ENCODE measurements at regions not wholly inside any gene's neighbourhood (a gene's known extent, or its start where the extent isn't known, plus 50 kb on each side); places are given as distances from the start of the nearest gene placed in this dataset.
"Not testable (repeated sequence)": the region's sequence is repeated elsewhere in the genome, so short reads cannot be mapped to it uniquely, and the experiment has no call there.

DNA sequence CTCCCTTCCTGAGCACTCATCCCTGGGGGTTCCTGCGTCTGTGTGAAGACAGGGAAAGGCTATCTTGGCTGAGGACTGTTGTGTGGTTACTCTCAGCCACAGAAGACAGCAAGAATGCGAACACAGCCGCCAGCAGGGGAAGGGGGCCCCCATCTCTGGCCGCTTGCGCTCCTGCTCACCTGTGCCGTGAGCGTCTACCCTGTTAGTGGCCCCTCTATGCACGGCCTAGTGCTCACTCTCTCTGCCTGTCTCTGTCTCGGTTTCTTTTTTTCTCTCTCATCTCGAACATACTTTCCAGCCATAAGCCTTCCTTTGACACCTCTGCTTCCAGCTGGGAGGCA is 206.7 kb upstream of the APCDD1 start:
- H3K27ac ChIP-seq = no peak overlapping the region
- H3K4me3 ChIP-seq = no peak overlapping the region

DNA sequence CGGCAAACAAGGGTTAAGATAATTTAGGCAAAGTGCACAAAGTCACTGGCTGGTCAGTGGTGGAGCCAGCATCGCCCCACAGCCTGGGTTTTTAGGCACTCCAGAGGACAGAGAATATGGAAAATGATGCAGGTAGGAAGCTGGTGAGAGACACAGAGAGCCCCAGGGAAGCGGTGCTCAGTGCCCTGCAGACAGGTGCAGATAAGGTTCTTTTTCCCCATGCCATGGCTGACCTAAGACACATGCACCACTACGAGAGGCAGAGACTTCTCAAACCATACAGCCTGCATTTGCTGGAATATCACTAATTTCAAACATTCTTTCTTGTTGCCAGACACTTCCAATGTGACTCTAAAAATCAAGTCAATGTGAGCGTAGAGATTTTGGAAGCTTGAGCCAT is 205.7 kb upstream of the APCDD1 start:
- Histone ChIP-seq H3K27ac (no peak overlapping the region), H3K4me3 (no peak overlapping the region)

GRCh38 chr18:10249270-10249669 is 205.2 kb upstream of the APCDD1 start:
- Histone ChIP-seq H3K4me3 (no peak overlapping the region), H3K27ac (no peak overlapping the region)

DNA sequence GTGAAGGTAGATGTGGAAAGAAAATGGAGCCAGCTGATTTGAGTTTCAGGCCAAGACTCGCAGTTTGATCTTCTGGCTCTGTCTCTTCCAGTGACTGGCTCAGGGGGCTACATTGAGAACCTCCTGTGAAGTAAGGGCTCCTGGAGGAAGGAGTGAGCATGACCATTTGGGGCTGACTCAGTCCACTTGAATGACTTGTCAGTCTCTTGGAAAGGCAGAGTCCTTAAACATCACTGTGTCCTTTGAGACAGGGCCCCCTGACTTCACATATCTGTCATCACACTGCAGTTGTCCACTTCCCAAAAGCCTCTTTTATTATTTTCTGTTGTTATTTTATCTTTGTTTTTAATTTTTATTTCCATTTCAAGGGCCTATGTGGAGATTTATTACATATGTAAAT is 204.6 kb upstream of the APCDD1 start:
- Histone ChIP-seq H3K4me3 (no peak overlapping the region), H3K27ac (no peak overlapping the region)

DNA sequence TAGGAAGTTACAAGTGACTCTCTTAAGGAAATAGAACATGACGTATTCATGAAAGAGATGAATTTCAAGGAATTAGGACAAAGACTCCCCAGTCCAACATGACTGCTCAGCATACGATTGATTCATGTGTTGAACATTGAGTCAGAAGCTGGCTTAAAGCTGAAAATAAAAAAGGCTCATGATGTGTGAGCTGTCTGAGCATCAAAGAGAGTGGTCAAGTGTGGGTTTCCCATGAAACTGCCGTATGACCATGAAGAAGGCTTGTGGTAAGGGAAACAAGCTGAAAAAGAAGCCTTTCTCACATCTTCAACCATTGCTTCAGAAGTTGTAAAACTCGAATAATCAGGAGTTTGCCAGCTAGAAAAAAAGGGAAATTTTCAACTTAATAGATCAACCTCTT is 201.9 kb upstream of the APCDD1 start:
- no peak overlapping the region for H3K4me3 ChIP-seq
- peak overlapping the region in 4 of 21 experiments; percentile 23 to 56 (median 50) for H3K27ac ChIP-seq

- peak overlapping the region in 7 of 21 experiments; percentile 3 to 56 (median 47) for H3K27ac ChIP-seq
- no peak overlapping the region for H3K4me3 ChIP-seq
Observed at GRCh38 chr18:10252952-10253705, 201.3 kb upstream of the APCDD1 start.

- H3K27ac ChIP-seq, H3K4me3 ChIP-seq: not testable (repeated sequence)
Observed at GRCh38 chr18:10256276-10256675, 198.2 kb upstream of the APCDD1 start.

DNA sequence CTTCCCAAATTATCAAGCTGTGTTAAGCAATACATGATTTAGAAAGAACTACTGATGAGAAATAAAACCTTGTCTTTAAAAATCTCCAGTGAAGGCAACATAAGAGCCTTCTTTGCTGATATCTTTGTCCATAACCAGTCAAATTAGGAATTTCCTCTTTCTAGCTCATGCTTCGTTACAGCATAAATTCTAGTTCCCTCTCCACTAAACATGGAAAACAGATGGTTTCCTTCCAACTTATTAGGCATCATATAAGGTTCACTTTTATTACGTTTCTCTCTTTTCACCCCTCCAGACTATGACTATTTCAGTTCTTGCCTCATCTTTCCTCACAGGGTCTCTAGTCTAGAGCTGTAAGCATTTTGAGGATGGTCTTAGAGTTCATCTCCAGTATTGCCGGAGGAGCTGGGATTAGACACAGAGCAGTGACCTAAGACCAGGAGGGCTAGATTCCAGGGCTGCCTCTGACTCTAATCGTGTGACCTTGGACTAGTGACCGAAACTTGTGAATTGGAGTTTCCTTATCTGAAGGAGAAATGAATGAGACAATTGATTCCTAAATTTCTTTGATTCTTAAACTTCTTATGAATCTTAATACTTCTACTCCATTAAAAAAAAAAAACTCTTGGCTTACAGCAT is 195.5 kb upstream of the APCDD1 start:
- no peak overlapping the region for H3K27ac ChIP-seq
- no peak overlapping the region for H3K4me3 ChIP-seq

DNA sequence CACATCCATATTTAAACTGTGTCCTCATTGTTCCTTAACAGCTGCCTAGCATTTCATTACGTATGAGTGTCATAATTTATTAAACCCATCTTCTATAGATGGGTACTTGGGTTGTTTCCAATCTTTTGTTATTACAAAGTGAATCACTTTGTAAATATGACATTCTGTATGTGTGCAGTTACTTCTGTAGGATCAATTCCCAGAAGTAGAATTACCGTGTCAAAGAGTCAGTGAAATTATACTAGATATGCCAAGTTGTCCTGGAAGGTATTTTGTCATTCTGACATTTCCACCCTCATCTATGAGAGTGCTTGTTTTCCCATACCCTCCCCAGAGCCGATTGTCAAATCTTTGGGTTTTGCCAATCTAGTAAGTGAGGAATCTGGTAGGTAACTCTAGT is 194.5 kb upstream of the APCDD1 start:
- Histone ChIP-seq H3K4me3 (no peak overlapping the region), H3K27ac (no peak overlapping the region)

GRCh38 chr18:10261344-10262276 is 192.8 kb upstream of the APCDD1 start:
- H3K27ac ChIP-seq = no peak overlapping the region

GRCh38 chr18:10262566-10262965 is 191.9 kb upstream of the APCDD1 start:
- Histone ChIP-seq H3K27ac (no peak overlapping the region), H3K4me3 (no peak overlapping the region)

More at GRCh38 chr18:10261344-10262276, 192.8 kb upstream of the APCDD1 start:
- no peak overlapping the region for H3K4me3 ChIP-seq

DNA sequence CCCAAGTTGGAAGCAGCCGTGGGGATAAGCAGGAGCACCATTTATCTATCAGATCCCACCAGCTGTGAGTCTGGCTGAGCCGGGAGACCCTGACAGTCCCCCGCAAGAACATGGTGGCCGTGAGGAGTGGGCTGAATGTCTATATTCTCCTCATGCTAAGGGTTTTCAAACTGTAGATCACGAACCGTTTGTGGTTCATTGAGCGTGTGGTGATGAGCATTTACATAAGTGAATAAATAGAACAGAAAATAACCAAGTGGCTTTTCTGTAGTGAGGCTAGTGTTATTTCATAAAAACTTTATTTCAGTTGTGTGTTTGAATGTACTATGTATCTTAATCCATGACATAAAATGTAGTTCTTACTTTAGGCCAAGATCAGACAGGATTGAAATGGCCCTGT is 190.2 kb upstream of the APCDD1 start:
- Histone ChIP-seq H3K4me3 (no peak overlapping the region), H3K27ac (no peak overlapping the region)

DNA sequence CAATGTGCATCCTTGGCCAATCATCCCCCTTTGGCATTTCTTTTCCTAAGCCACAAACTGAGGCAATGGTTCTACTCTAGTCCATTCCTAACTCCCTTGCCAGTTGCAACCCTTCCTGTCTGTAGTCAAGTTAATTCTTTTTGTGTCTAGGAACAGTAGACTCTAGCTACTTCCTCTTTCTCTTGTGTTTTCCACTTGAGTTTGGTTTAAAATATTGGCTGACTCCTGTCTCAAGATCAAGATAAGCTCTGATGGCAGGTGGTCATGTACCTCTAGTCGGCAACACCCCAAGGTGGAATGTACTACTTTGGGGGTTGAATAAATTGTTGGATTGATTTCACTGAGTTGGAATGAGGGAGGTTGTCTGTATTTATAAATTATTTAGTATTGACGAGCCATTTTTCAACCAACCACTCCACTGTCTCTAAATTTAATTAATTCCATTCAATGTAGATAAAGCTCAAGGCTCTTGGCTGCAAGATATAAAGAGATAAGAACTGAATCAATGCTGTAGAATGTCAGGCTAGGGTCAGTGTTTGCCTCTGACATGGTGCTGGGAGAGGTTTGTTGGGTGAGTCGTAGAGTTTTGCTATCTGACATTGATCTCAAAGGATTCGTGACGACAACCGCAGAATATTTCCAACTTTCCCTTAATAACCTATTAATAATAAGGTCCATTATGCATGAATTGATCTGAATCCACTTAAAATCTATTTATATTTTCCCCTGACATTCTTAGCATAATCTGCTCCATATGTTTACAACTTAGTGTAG is 188.7 kb upstream of the APCDD1 start:
- peak overlapping the region in 1 of 21 experiments; percentile 2 for H3K27ac ChIP-seq
- no peak overlapping the region for H3K4me3 ChIP-seq

DNA sequence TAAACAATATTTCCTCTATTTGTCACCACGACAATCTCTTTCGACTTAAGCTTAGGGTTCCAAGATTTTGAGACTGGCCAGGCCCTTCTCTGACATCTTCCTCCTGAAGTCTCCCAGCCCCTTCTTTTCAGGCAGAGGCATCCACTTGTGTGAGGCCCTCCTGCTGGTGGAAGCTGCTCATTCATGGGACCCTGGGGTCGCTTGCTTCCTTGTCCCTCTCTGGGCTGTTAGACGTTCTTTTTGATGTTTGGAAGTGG is 188.2 kb upstream of the APCDD1 start:
- H3K27ac ChIP-seq = no peak overlapping the region
- no peak overlapping the region for H3K4me3 ChIP-seq

- Histone ChIP-seq H3K4me3 (no peak overlapping the region), H3K27ac (peak overlapping the region in 8 of 21 experiments; percentile 8 to 72 (median 54))
Observed at GRCh38 chr18:10269261-10269660, 185.2 kb upstream of the APCDD1 start.

GRCh38 chr18:10270151-10270571 is 184.3 kb upstream of the APCDD1 start:
- Histone ChIP-seq H3K27ac (peak overlapping the region in 8 of 21 experiments; percentile 0 to 72 (median 56)), H3K4me3 (no peak overlapping the region)

DNA sequence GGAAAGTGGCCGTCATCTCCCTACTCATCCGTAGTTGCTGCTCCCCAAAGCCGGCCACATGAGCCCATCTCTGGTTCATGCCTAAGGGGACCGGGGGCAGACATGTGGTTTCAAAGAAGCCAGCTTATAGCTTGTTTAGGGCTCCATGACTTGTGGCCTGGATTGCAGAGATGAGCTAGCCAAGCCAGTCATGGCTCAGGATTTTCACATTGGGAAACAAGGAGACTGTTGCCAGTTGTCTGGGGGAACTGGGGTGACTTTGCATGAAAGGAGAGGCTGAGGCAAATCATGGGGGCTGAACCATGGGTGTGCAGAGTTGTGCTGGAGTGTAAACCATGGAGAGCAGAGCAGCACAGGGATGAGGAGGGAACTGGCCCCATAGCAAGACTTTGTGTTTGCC is 183.0 kb upstream of the APCDD1 start:
- H3K27ac ChIP-seq = peak overlapping the region in 3 of 21 experiments; percentile 59 to 72 (median 68)
- H3K4me3 ChIP-seq = no peak overlapping the region

- Histone ChIP-seq H3K27ac (peak overlapping the region in 7 of 21 experiments; percentile 15 to 73 (median 46)), H3K4me3 (no peak overlapping the region)
Observed at GRCh38 chr18:10274301-10274700, 180.1 kb upstream of the APCDD1 start.

DNA sequence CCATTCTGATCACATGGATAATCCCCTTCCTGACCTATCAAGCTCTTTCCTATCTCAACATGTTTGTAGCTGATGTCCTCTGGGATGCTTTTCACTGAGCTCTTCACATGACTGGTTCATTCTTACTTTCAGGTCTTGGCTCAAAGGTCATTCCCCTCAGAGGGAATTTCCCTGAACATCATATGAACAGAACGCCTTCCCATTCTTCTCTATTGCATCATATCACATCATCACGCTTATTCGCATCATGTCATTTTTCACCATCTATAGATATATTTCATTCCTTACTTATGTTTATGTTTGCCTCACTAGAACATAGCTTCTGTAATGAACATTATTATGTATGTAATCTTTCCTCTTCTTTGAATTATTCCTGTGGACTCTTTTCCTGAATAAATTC is 178.9 kb upstream of the APCDD1 start:
- no peak overlapping the region for H3K4me3 ChIP-seq
- no peak overlapping the region for H3K27ac ChIP-seq

GRCh38 chr18:10278265-10278664 is 176.2 kb upstream of the APCDD1 start:
- Histone ChIP-seq H3K4me3 (no peak overlapping the region), H3K27ac (no peak overlapping the region)
